Ishikawa (cell line): ENCODE measurements at regions not wholly inside any gene's neighbourhood (a gene's known extent, or its start where the extent isn't known, plus 50 kb on each side); places are given as distances from the start of the nearest gene placed in this dataset.

Source experiments
- CEBPB ChIP-seq: IDR thresholded peaks from 2 replicates; pipeline ENCODE4 v1.6.1; 2012
- CREB1 ChIP-seq: IDR thresholded peaks from 2 replicates; pipeline ENCODE4 v1.6.1; 2012; ENCODE audit warnings: low read depth
- EGR1 ChIP-seq: IDR thresholded peaks from 2 replicates; pipeline ENCODE4 v1.6.1; 2012
- EP300 ChIP-seq: IDR thresholded peaks from 2 replicates; pipeline ENCODE4 v1.6.1; 2012; ENCODE audit warnings: borderline replicate concordance
- FOXM1 ChIP-seq: IDR thresholded peaks from 2 replicates; pipeline ENCODE4 v1.6.1; 2012; ENCODE audit warnings: low read depth, borderline replicate concordance
- MAX ChIP-seq: IDR thresholded peaks from 2 replicates; pipeline ENCODE4 v1.6.1; 2012
- NFIC ChIP-seq: IDR thresholded peaks from 2 replicates; pipeline ENCODE4 v1.6.1; 2012
- RAD21 ChIP-seq: IDR thresholded peaks from 2 replicates; pipeline ENCODE4 v1.6.1; 2012; ENCODE audit warnings: low read depth
- REST ChIP-seq: IDR thresholded peaks from 2 replicates; pipeline ENCODE4 v1.6.1; 2012; ENCODE audit warnings: low read depth, mild to moderate bottlenecking
- TAF1 ChIP-seq: IDR thresholded peaks from 2 replicates; pipeline ENCODE4 v1.6.1; 2012; ENCODE audit warnings: low read depth, mild to moderate bottlenecking
- TCF12 ChIP-seq: IDR thresholded peaks from 2 replicates; pipeline ENCODE4 v1.6.1; 2012; ENCODE audit warnings: low read depth
- TEAD4 ChIP-seq: IDR thresholded peaks from 2 replicates; pipeline ENCODE4 v1.6.1; 2012
- USF1 ChIP-seq: IDR thresholded peaks from 2 replicates; pipeline ENCODE4 v1.6.1; 2012
- YY1 ChIP-seq: IDR thresholded peaks from 2 replicates; pipeline ENCODE4 v1.6.1; 2012; ENCODE audit warnings: low read depth
- ZBTB7A ChIP-seq: IDR thresholded peaks from 2 replicates; pipeline ENCODE4 v1.6.1; 2012; ENCODE audit warnings: low read depth

- no peak for TF ChIP-seq YY1
- TF ChIP-seq CEBPB: no peak
Observed at GRCh38 chr1:104456724-104457123, 707.0 kb downstream of the AMY1C start.

GRCh38 chr1:104459886-104460285, 710.2 kb downstream of the AMY1C start:
- TF ChIP-seq TAF1 (no peak), USF1 (no peak), ZBTB7A (no peak), TEAD4 (no peak), MAX (no peak), CREB1 (no peak), CEBPB (no peak), RAD21 (no peak)

- no peak for TF ChIP-seq FOXM1
- no peak for TF ChIP-seq YY1
- TF ChIP-seq MAX: no peak
- TF ChIP-seq EGR1: no peak
- peak; percentile 67 for TF ChIP-seq REST
- TF ChIP-seq ZBTB7A: no peak
Observed at GRCh38 chr1:104460880-104461279, 711.2 kb downstream of the AMY1C start.

GRCh38 chr1:104463126-104463697, 713.5 kb downstream of the AMY1C start:
- TF ChIP-seq EP300 (no peak), YY1 (no peak), TAF1 (no peak), CEBPB (no peak), TCF12 (no peak), NFIC (no peak), FOXM1 (no peak), CREB1 (no peak), MAX (no peak), ZBTB7A (no peak), REST (no peak), TEAD4 (no peak), USF1 (no peak), RAD21 (no peak), EGR1 (no peak)

GRCh38 chr1:104466068-104466467, 716.4 kb downstream of the AMY1C start:
- TF ChIP-seq MAX: no peak
- no peak for TF ChIP-seq USF1
- TF ChIP-seq TCF12: no peak
- TF ChIP-seq TEAD4: no peak
- TF ChIP-seq ZBTB7A: no peak
- no peak for TF ChIP-seq REST
- no peak for TF ChIP-seq EGR1
- TF ChIP-seq FOXM1: no peak
- TF ChIP-seq YY1: no peak
